ENCODE measurements at regions not wholly inside any gene's neighbourhood (a gene's known extent, or its start where the extent isn't known, plus 50 kb on each side); places are given as distances from the start of the nearest gene placed in this dataset.
"Not testable (repeated sequence)": the region's sequence is repeated elsewhere in the genome, so short reads cannot be mapped to it uniquely, and the experiment has no call there.

GRCh38 chr5:99765011-99765410 lies 770.2 kb upstream of the FAM174A start:
- peak; percentile 9 for DNase-seq (ENCODE audit: extremely low read depth, low read depth, low spot score)

DNA sequence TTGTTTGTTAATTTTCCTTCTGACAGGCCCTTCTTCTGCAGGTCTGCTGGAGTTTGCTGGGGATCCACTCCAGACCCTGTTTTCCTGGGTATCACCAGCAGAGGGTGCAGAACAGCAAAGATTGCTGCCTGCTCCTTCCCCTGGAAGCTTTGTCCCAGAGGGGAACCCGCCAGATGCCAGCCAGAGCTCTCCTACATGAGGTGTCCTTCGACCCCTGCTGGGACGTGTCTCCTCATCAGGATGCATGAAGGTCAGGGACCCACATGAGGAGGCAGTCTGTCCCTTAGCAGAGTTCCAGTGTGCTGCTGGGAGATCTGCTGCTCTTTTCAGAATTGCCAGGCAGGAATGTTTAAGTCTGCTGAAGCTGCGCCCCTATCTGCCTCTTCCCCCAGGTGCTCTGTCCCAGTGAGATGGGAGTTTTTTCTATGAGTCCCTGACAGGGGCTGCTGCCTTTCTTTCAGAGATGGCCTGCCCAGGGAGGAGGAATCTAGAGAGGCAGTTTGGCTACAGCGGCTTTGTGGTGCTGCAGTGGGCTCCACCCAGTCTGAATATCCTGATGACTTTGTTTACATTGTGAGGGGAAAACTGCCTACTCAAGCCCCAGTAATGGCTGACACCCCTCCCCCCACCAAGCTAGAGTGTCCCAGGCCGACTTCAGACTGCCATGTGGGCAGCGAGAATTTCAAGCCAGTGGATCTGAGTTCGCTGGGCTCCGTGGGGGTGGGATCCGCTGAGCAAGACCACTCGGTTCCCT lies 772.0 kb upstream of the FAM174A start:
- no peak for DNase-seq (ENCODE audit: extremely low read depth, low read depth, low spot score)

DNA sequence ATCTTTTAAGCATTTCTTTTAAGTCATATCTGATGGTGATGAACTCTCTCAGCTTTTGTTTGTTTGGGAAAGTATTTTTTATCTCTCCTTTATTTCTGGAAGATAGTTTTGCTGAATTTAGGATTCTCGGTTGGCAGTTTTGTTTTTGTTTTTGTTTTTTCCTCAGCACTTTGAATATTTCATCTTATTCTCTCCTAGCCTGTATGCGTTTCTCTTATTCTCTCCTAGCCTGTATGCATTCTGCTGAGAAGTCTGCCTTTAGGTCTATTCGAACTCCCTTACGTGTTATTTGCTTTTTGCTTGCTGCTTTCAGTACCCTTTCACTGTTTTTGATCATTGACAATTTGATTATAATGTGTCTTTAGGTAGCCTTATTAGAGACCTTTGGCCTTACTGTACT lies 787.8 kb upstream of the FAM174A start:
- DNase-seq (ENCODE audit: extremely low read depth, low read depth, low spot score): no peak

- not testable (repeated sequence) for DNase-seq (ENCODE audit: extremely low read depth, low read depth, low spot score)
These were observed 802.0 kb upstream of the FAM174A start for GRCh38 chr5:99733146-99733545.

- DNase-seq (ENCODE audit: extremely low read depth, low read depth, low spot score): peak; percentile 9
These were observed 801.8 kb upstream of the CHD1 start for GRCh38 chr5:99730653-99731052.

- DNase-seq (ENCODE audit: extremely low read depth, low read depth, low spot score): no peak
These were observed 796.0 kb upstream of the CHD1 start for GRCh38 chr5:99724732-99725290.

- no peak for DNase-seq (ENCODE audit: extremely low read depth, low read depth, low spot score)
These were observed 792.7 kb upstream of the CHD1 start for GRCh38 chr5:99721506-99721905.

DNA sequence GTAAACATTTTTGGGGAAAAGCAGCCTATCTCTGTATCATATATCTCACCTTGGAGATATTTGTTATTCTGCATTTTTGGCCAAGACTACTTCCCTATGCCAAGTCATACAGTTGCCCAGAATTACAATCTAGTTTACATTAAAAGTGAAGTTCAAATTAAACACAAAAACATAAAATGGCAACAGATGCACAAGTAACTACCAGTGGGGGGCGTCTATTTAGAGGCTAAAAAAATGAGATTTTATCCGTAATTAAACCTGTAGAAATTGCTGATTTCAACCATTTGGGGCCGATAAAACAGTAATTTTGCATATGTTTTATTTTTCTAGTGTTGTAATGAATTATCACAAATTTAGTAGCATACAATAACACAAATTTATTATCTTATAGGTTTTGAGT lies 787.1 kb upstream of the CHD1 start:
- no peak for DNase-seq (ENCODE audit: extremely low read depth, low read depth, low spot score)

DNA sequence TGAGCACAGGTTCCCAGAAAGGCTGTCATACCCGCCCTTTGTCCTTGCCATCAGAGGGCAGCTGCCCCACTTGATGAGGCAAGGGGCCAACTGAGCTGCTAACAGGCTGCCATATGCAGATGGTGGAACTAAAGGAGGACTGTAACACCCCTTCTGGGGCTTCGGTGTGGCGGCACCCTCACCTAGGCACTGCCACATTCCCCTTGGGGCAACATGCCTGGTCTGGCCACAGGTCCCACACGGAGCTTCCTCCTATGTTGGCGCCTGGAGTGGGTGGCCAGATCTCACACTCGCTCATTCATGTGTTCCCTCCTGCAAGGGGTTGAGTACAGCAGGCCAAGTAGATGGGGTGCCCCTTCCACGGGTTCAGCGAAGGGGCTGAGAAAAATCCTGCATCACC lies 777.4 kb upstream of the CHD1 start:
- no peak for DNase-seq (ENCODE audit: extremely low read depth, low read depth, low spot score)

DNA sequence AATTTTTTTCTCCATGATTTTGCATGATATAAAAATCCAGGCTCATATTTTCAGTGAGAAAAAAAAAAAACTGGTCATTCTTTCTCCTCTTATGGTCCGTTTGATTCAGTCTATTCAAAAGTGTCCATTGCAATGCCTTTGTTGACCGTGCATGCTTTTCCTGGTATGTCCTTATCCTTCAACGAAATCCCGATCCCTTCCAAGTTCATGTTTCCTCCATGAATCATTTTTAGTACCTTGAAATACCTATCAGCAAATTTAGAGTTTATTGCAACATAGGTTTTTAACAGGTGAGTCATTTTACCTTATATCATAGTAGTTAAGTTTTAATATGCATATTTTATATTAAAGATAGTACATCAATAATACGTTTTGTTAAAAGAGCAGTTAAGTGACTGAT lies 773.8 kb upstream of the CHD1 start:
- DNase-seq (ENCODE audit: extremely low read depth, low read depth, low spot score): no peak

DNA sequence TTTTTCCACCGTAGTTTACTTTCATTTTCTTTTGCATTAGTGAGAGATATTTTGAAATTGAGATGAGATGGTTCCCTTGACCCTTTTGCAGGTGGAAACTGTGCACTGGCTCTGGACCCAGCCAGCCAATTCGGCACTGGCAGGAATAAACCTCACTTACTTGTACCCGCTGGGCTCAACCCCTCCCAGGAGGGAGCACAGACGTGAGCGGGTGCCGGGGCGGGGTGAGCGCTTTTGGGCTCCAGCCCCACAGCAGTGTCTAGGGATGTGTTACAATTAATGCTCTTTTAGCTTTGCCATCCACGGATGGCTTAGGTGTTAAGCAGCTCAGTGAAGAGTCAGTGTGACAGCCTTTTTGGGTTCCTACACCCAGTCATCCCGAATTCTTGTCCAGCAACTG lies 766.1 kb upstream of the CHD1 start:
- DNase-seq (ENCODE audit: extremely low read depth, low read depth, low spot score): no peak

- no peak for DNase-seq (ENCODE audit: extremely low read depth, low read depth, low spot score)
These were observed 757.7 kb upstream of the CHD1 start for GRCh38 chr5:99686538-99686937.

DNA sequence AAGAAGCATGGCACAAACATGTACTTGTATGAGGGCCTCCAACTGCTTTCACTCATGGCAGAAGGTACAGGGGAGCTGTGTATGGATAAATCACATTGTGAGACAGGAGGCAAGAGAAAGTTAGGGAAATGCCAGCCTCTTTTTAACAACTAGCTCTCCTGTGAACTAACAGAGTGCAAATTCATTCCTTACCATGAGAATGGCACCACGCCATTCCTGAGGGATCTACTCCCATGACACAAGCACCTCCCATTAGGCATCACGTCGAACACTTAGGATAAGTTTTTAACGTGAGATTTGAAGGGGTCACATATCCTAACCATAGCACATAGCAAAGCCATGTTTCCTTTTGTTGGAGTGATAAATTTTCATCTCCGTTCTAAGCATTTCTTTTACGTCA lies 747.2 kb upstream of the CHD1 start:
- DNase-seq (ENCODE audit: extremely low read depth, low read depth, low spot score): no peak

- no peak for DNase-seq (ENCODE audit: extremely low read depth, low read depth, low spot score)
These were observed 745.3 kb upstream of the CHD1 start for GRCh38 chr5:99674101-99674500.

DNA sequence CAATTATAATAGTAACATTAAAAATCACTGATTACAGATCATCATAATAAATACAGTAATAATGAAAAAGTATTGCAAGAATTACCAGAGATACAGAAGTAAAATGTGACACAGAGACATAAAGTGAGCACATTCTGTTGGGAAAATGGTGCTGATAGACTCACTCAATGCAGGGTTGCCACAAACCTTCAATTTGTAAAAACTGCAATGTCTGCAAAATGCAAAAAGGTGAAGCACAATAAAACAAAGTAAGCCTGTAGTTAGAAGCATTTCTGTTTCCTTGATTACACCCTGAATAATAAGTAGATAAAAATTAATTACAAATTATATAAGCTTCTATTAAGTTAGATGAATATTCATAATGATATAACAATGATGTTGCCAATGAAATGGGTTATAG lies 736.2 kb upstream of the CHD1 start:
- DNase-seq (ENCODE audit: extremely low read depth, low read depth, low spot score): no peak

GRCh38 chr5:99651298-99651697 lies 722.5 kb upstream of the CHD1 start:
- no peak for DNase-seq (ENCODE audit: extremely low read depth, low read depth, low spot score)

- DNase-seq (ENCODE audit: extremely low read depth, low read depth, low spot score): no peak
These were observed 717.3 kb upstream of the CHD1 start for GRCh38 chr5:99646011-99646647.

DNA sequence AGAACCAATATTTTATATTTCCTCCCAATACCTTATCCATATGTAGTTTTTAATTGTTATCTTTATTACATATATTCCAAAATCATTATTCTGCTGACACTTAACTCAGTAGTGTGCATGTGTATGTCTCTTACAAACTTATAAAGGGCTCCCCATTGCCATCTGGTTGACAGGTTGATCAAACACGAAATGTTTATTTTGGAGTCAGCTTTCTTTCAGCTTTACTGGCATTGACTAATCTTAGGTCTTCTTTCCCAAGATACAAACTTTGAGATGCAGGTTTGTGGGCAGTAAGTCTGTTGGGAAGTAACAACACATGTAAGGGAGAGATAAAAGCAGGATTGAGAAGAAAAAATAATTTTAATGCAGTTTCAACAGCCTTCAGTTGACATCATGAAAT lies 716.0 kb upstream of the CHD1 start:
- no peak for DNase-seq (ENCODE audit: extremely low read depth, low read depth, low spot score)

DNA sequence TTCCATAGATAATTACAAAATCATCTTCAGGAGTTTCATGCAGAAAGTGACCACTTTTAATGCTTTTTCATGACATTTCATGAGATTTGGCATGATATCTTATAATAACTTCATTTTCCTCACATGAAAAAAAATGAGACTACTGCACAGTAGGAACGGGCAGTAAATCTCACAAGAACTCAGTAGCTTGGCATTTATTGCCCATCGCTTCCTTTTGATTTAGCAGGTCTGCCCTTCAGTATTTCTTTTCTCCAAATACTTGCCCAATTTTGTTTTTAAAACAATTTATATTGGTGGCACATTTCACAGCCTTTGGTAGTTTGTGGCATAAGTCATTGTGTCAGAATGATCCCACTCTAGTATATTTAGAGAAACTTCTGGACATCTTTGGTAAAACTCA lies 711.8 kb upstream of the CHD1 start:
- no peak for DNase-seq (ENCODE audit: extremely low read depth, low read depth, low spot score)

DNA sequence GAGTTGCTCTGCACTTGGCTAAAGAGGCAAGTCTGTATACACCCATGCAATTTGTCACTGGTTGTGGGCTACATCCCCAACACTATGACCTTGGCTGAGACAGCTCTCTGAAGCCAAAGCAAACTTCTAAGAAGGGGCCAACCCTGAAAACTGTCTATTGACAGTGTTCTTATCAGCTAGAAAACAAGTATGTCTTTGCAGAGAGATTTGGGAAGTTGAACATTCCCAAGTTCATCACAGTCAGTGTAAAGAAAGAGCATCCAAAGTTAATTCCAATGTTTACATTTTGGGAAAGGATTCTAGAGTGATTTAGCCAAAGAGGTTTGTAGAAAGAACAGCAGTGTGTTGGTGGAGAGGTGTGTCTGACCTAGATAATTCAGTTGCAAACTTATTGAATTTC lies 711.1 kb upstream of the CHD1 start:
- no peak for DNase-seq (ENCODE audit: extremely low read depth, low read depth, low spot score)

- DNase-seq (ENCODE audit: extremely low read depth, low read depth, low spot score): no peak
These were observed 707.9 kb upstream of the CHD1 start for GRCh38 chr5:99636663-99637062.
